AG04449 (cell line): ENCODE measurements at regions not wholly inside any gene's neighbourhood (a gene's known extent, or its start where the extent isn't known, plus 50 kb on each side); places are given as distances from the start of the nearest gene placed in this dataset.

Experiments used
- CTCF ChIA-PET: fragments of 350-600 bp; formaldehyde crosslinking; extraction: SDS; loops from one replicate; lab custom pipeline; 2021; ENCODE audit warnings: antibody characterized with exemption; lab: Yijun Ruan, JAX
- POLR2A ChIA-PET: fragments of 400-600, 350-600 bp; formaldehyde crosslinking; extraction: SDS; loops from one replicate; lab custom pipeline; 2020; ENCODE audit warnings: antibody characterized with exemption, inconsistent platforms; lab: Yijun Ruan, JAX
- DNase-seq: peaks from one replicate; pipeline ENCODE4 v3.0.0-alpha.2; 2010; ENCODE audit warnings: low read depth, low spot score
- H3K4me3 ChIP-seq: 2 replicates; pipeline ENCODE4 v1.5.1; 2011; ENCODE audit warnings: low read depth, mild to moderate bottlenecking, control low read depth, low read length
- CTCF ChIP-seq: IDR thresholded peaks from one replicate; pipeline ENCODE4 v1.5.1; 2011; ENCODE audit warnings: mild to moderate bottlenecking, moderate library complexity, low read length, control low read depth, inconsistent platforms; ENCODE audit not compliant: insufficient read depth; ENCODE audit errors: missing control alignments

GRCh38 chr11:23653071-23653675 lies 792.9 kb upstream of the CCDC179 start:
- POLR2A ChIA-PET, result no interaction called here
- H3K4me3 ChIP-seq, result no peak overlapping the region
- no peak for TF ChIP-seq CTCF
- CTCF ChIA-PET, result interaction anchor here (1.2 kb wide), 1 partner anchor 25 kb away, joined by 3 read pairs; no protein-coding TSS in a partner anchor
- DNase-seq, result no peak

GRCh38 chr11:23668324-23668723 lies 808.0 kb upstream of the CCDC179 start:
- POLR2A ChIA-PET, result no interaction called here
- no peak for TF ChIP-seq CTCF

GRCh38 chr11:23673366-23673765 lies 813.1 kb upstream of the CCDC179 start:
- CTCF ChIA-PET, result interaction anchor here (1.4 kb wide), 1 partner anchor 46 kb away, joined by 3 read pairs; no protein-coding TSS in a partner anchor
- POLR2A ChIA-PET, result no interaction called here
- DNase-seq, result no peak
- H3K4me3 ChIP-seq, result no peak overlapping the region
- no peak for TF ChIP-seq CTCF

More at GRCh38 chr11:23668324-23668723, 808.0 kb upstream of the CCDC179 start:
- no peak for DNase-seq
- H3K4me3 ChIP-seq, result no peak overlapping the region
- CTCF ChIA-PET, result no interaction called here

GRCh38 chr11:23674866-23675265 lies 814.6 kb upstream of the CCDC179 start:
- ChIA-PET CTCF (interaction anchor here (1.4 kb wide), 1 partner anchor 48 kb away, joined by 3 read pairs; no protein-coding TSS in a partner anchor), POLR2A (no interaction called here)
- no peak for DNase-seq
- TF ChIP-seq CTCF, result no peak
- H3K4me3 ChIP-seq, result no peak overlapping the region

- TF ChIP-seq CTCF, result no peak
- POLR2A ChIA-PET, result no interaction called here
- H3K4me3 ChIP-seq, result no peak overlapping the region
- no peak for DNase-seq
- CTCF ChIA-PET, result no interaction called here
These were observed 817.8 kb upstream of the LUZP2 start for GRCh38 chr11:23679041-23679440.

- no peak for DNase-seq
- no peak for TF ChIP-seq CTCF
- no peak overlapping the region for H3K4me3 ChIP-seq
- ChIA-PET POLR2A (no interaction called here), CTCF (no interaction called here)
These were observed 816.9 kb upstream of the LUZP2 start for GRCh38 chr11:23679981-23680380.
